ENCODE measurements at regions not wholly inside any gene's neighbourhood (a gene's known extent, or its start where the extent isn't known, plus 50 kb on each side); places are given as distances from the start of the nearest gene placed in this dataset.
A peak's percentile ranks its signal among the peaks of the same experiment; 100 is the strongest.

GRCh38 chr10:9634466-9634865 lies 1383.2 kb upstream of the CELF2 start:
- DNase-seq = no peak

GRCh38 chr10:9635691-9636090 lies 1382.0 kb upstream of the CELF2 start:
- DNase-seq = no peak

- DNase-seq = no peak
Observed at GRCh38 chr10:9636216-9636615, 1381.5 kb upstream of the CELF2 start.

- DNase-seq = no peak
Observed at GRCh38 chr10:9643782-9644181, 1373.9 kb upstream of the CELF2 start.

- DNase-seq = no peak
Observed at GRCh38 chr10:9645404-9645803, 1372.3 kb upstream of the CELF2 start.

- no peak for DNase-seq
Observed at GRCh38 chr10:9645928-9646600, 1371.6 kb upstream of the CELF2 start.

- DNase-seq = no peak
Observed at GRCh38 chr10:9654261-9654660, 1363.4 kb upstream of the CELF2 start.

- DNase-seq = no peak
Observed at GRCh38 chr10:9656386-9656785, 1361.3 kb upstream of the CELF2 start.

GRCh38 chr10:9656996-9657395 lies 1360.7 kb upstream of the CELF2 start:
- no peak for DNase-seq

- DNase-seq = no peak
Observed at GRCh38 chr10:9657530-9657929, 1360.1 kb upstream of the CELF2 start.

- DNase-seq = no peak
Observed at GRCh38 chr10:9668411-9668810, 1349.3 kb upstream of the CELF2 start.

GRCh38 chr10:9670911-9671310 lies 1346.8 kb upstream of the CELF2 start:
- no peak for DNase-seq

- peak; percentile 36 for DNase-seq
Observed at GRCh38 chr10:9681655-9682054, 1336.0 kb upstream of the CELF2 start.

- no peak for DNase-seq
Observed at GRCh38 chr10:9682802-9683201, 1334.9 kb upstream of the CELF2 start.

- DNase-seq = no peak
Observed at GRCh38 chr10:9684186-9684585, 1333.5 kb upstream of the CELF2 start.

- DNase-seq = no peak
Observed at GRCh38 chr10:9685596-9685995, 1332.1 kb upstream of the CELF2 start.

GRCh38 chr10:9688711-9689110 lies 1329.0 kb upstream of the CELF2 start:
- no peak for DNase-seq

- no peak for DNase-seq
Observed at GRCh38 chr10:9707216-9707615, 1310.5 kb upstream of the CELF2 start.

GRCh38 chr10:9709849-9710248 lies 1307.8 kb upstream of the CELF2 start:
- DNase-seq = no peak

- DNase-seq = no peak
Observed at GRCh38 chr10:9712393-9712792, 1305.3 kb upstream of the CELF2 start.

GRCh38 chr10:9719246-9719645 lies 1298.4 kb upstream of the CELF2 start:
- DNase-seq = no peak

- DNase-seq = no peak
Observed at GRCh38 chr10:9733766-9734165, 1283.9 kb upstream of the CELF2 start.

GRCh38 chr10:9734218-9734617 lies 1283.5 kb upstream of the CELF2 start:
- DNase-seq = no peak

- DNase-seq = no peak
Observed at GRCh38 chr10:9735731-9736130, 1281.9 kb upstream of the CELF2 start.

GRCh38 chr10:9743639-9744038 lies 1274.0 kb upstream of the CELF2 start:
- DNase-seq = no peak

- no peak for DNase-seq
Observed at GRCh38 chr10:9745158-9745557, 1272.5 kb upstream of the CELF2 start.

All from DMS53 (cell line).